Kidney (tissue), 13 donors: ENCODE measurements at regions not wholly inside any gene's neighbourhood (a gene's known extent, or its start where the extent isn't known, plus 50 kb on each side); places are given as distances from the start of the nearest gene placed in this dataset.

Experiments
- DNase-seq, 5 donors: peaks; one replicate each; pipeline ENCODE4 v3.0.0-alpha.2; 2013 to 2020
- FAIRE-seq: peaks from 2 replicates; lab custom pipeline; 2012; peaks lifted over from hg19 to GRCh38; lab: Jason Lieb, UNC
- H3K27ac ChIP-seq, 2 donors: one replicate each; pipeline ENCODE4 v1.7.0; 2013; ENCODE audit warnings: low read depth in 2 of 2, low read length in 2 of 2, inconsistent platforms in 1 of 2
- H3K27me3 ChIP-seq: one replicate; pipeline ENCODE4 v1.7.1; 2013; ENCODE audit warnings: low read length, inconsistent platforms; ENCODE audit not compliant: control insufficient read depth, insufficient read depth
- H3K36me3 ChIP-seq, 3 donors: one replicate each; pipeline versions ENCODE4 v1.7.0 to v1.7.1; 2013; ENCODE audit warnings: low read length in 3 of 3, control low read depth in 1 of 3, inconsistent platforms in 1 of 3; ENCODE audit not compliant: insufficient read depth in 3 of 3, control insufficient read depth in 2 of 3
- H3K4me1 ChIP-seq, 3 donors: one replicate each; pipeline versions ENCODE4 v1.7.0 to v1.7.1; 2013; ENCODE audit warnings: low read length in 3 of 3, inconsistent platforms in 1 of 3, low read depth in 1 of 3; ENCODE audit not compliant: control insufficient read depth in 2 of 3, insufficient read depth in 2 of 3
- H3K4me3 ChIP-seq, 3 donors: one replicate each; pipeline versions ENCODE4 v1.7.0 to v1.8.1; 2013; ENCODE audit warnings: low read length in 3 of 3, control low read depth in 1 of 3, inconsistent platforms in 1 of 3
- H3K9ac ChIP-seq, 3 donors: one replicate each; pipeline versions ENCODE4 v1.7.0 to v1.7.1; 2013; ENCODE audit warnings: low read length in 3 of 3, control low read depth in 1 of 3, inconsistent platforms in 1 of 3
- H3K9me3 ChIP-seq, 3 donors: one replicate each; pipeline versions ENCODE4 v1.7.0 to v1.7.1; 2013; ENCODE audit warnings: low read length in 3 of 3, control low read depth in 1 of 3, inconsistent platforms in 1 of 3; ENCODE audit not compliant: control insufficient read depth in 2 of 3, insufficient read depth in 1 of 3
- intact Hi-C: fragments of 100-400 bp; cut with DNase I; formaldehyde crosslinking; loops from one replicate; pipeline ENCODE4 v1.11.1; 2022
- TF ChIP-seq, protein P1 (sequence below): IDR thresholded peaks from 3 replicates; pipeline ENCODE4 v1.5.1; 2012; ENCODE audit warnings: mild to moderate bottlenecking, moderate library complexity, borderline replicate concordance; ENCODE audit not compliant: insufficient read depth; ENCODE audit errors: extremely low read depth
- donor health status: control.
- donor health status: control.
- donor health status: control.
- donor health status: control.
- donor health status: control.
- donor health status: DM: yes; HTN: yes; CAD: no.
- donor health status: Normal renal cell carcinoma (clear cell type).

- Histone ChIP-seq H3K9me3 (no peaks in the 10 kb centered on the region), H3K4me1 (no peaks in the 10 kb centered on the region), H3K27me3 (no peaks in the 10 kb centered on the region), H3K36me3 (no peaks in the 10 kb centered on the region), H3K27ac (no peak overlapping the region), H3K9ac (no peak overlapping the region), H3K4me3 (no peak overlapping the region)
- intact Hi-C loops, result no loop called here
- no peak for FAIRE-seq
- no peak for DNase-seq
- TF ChIP-seq, protein P1, sequence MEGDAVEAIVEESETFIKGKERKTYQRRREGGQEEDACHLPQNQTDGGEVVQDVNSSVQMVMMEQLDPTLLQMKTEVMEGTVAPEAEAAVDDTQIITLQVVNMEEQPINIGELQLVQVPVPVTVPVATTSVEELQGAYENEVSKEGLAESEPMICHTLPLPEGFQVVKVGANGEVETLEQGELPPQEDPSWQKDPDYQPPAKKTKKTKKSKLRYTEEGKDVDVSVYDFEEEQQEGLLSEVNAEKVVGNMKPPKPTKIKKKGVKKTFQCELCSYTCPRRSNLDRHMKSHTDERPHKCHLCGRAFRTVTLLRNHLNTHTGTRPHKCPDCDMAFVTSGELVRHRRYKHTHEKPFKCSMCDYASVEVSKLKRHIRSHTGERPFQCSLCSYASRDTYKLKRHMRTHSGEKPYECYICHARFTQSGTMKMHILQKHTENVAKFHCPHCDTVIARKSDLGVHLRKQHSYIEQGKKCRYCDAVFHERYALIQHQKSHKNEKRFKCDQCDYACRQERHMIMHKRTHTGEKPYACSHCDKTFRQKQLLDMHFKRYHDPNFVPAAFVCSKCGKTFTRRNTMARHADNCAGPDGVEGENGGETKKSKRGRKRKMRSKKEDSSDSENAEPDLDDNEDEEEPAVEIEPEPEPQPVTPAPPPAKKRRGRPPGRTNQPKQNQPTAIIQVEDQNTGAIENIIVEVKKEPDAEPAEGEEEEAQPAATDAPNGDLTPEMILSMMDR, result no peak
Observed at GRCh38 chr16:52729731-52730130, 182.8 kb upstream of the TOX3 start.

DNA sequence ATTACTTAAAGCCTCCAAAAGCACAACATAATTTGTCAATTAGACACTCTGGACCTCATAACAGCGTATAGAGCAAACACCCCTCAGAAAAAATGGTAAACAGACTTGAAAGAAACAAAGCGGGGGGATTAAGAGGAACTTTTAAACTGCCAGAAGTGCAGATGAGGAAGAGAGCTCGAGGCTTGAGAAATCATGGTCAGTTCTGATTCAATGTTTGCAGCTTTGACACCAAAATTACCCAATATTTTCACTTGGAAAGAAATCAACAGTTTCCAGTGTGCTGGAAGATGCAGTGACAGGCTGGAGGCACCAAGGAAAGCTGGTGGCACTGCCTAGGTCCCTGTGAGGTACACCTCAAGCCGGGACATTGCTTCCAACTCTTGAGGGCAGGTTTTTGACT is 180.9 kb upstream of the TOX3 start:
- H3K9me3 ChIP-seq, result no peaks in the 10 kb centered on the region
- intact Hi-C loops, result no loop called here
- H3K4me3 ChIP-seq, result no peak overlapping the region
- no peak for DNase-seq
- TF ChIP-seq, protein P1, result no peak
- H3K4me1 ChIP-seq, result no peaks in the 10 kb centered on the region
- no peak overlapping the region for H3K27ac ChIP-seq
- no peak for FAIRE-seq
- no peaks in the 10 kb centered on the region for H3K27me3 ChIP-seq
- H3K9ac ChIP-seq, result no peak overlapping the region
- H3K36me3 ChIP-seq, result no peaks in the 10 kb centered on the region

DNA sequence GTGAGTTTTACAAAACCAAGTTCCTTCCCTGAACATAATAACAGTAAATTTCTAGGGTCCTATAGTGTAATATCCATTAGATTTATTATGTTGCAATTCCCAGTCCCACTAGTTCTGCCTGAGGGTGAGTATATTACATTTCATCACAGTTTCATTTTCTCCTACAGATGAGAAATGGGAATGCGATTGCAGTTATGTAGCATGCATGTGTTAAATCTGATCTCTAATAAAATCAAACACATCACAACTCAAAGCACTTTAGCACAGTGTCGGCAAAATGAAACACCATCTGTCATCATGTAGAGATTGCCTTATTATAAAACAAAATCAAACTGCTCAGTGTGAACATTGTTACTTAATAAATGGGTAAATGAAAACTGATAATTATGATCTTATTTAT is 180.5 kb upstream of the TOX3 start:
- no peaks in the 10 kb centered on the region for H3K9me3 ChIP-seq
- intact Hi-C loops, result no loop called here
- DNase-seq, result no peak
- H3K36me3 ChIP-seq, result no peaks in the 10 kb centered on the region
- no peak overlapping the region for H3K4me3 ChIP-seq
- TF ChIP-seq, protein P1, result no peak
- H3K4me1 ChIP-seq, result no peaks in the 10 kb centered on the region
- H3K27me3 ChIP-seq, result no peaks in the 10 kb centered on the region
- no peak overlapping the region for H3K9ac ChIP-seq
- H3K27ac ChIP-seq, result no peak overlapping the region
- no peak for FAIRE-seq

- no peak for DNase-seq
- no peak overlapping the region for H3K4me3 ChIP-seq
- H3K9me3 ChIP-seq, result no peaks in the 10 kb centered on the region
- H3K27ac ChIP-seq, result no peak overlapping the region
- intact Hi-C loops, result no loop called here
- TF ChIP-seq, protein P1, result no peak
- no peaks in the 10 kb centered on the region for H3K27me3 ChIP-seq
- no peaks in the 10 kb centered on the region for H3K36me3 ChIP-seq
- no peak overlapping the region for H3K9ac ChIP-seq
- no peaks in the 10 kb centered on the region for H3K4me1 ChIP-seq
- no peak for FAIRE-seq
Observed at GRCh38 chr16:52725461-52725860, 178.5 kb upstream of the TOX3 start.
